Suprapubic skin (tissue), 3 donors: ENCODE measurements at regions not wholly inside any gene's neighbourhood (a gene's known extent, or its start where the extent isn't known, plus 50 kb on each side); places are given as distances from the start of the nearest gene placed in this dataset.

ENCODE experiments used
- CTCF ChIP-seq, 2 donors: fragments of 200-600 bp in 1 of 2; fragments of 450-650 bp in 1 of 2; sonication (generic) in 1 of 2; IDR thresholded peaks; one replicate each; pipeline ENCODE4 v1.5.1; 2016 to 2019; ENCODE audit warnings: antibody characterized with exemption in 2 of 2, mild to moderate bottlenecking in 1 of 2, moderate library complexity in 1 of 2
- POLR2AphosphoS5 ChIP-seq, 3 donors: sonication (generic); formaldehyde crosslinking; IDR thresholded peaks; one replicate each; pipeline ENCODE4 v1.6.1; 2017; ENCODE audit warnings: antibody characterized with exemption in 3 of 3

GRCh38 chr3:106249159-106249558, 380.3 kb upstream of the CBLB start:
- TF ChIP-seq POLR2AphosphoS5 (IDR thresholded peaks at IDR 0.05) (no peak), CTCF (IDR thresholded peaks at IDR 0.05) (no peak)
